Breast epithelium (tissue), 4 donors: ENCODE measurements at regions not wholly inside any gene's neighbourhood (a gene's known extent, or its start where the extent isn't known, plus 50 kb on each side); places are given as distances from the start of the nearest gene placed in this dataset.

Experiments
- DNase-seq, 2 donors: peaks; one replicate each; pipeline ENCODE4 v3.0.0-alpha.2; 2019; ENCODE audit warnings: low spot score in 2 of 2
- H3K27ac ChIP-seq, 2 donors: fragments of 200-600 bp; sonication (generic) in 1 of 2; one replicate each; pipeline ENCODE4 v1.5.1; 2016 to 2019; ENCODE audit warnings: mild to moderate bottlenecking in 1 of 2
- H3K27me3 ChIP-seq, 2 donors: fragments of 200-600 bp; sonication (generic) in 1 of 2; one replicate each; pipeline versions ENCODE4 v1.5.1 to v1.6.0; 2017 to 2019; ENCODE audit warnings: control low read depth in 1 of 2, mild to moderate bottlenecking in 1 of 2
- H3K36me3 ChIP-seq: fragments of 200-600 bp; one replicate; pipeline ENCODE4 v1.5.1; 2019
- H3K4me1 ChIP-seq, 2 donors: fragments of 200-600 bp; sonication (generic); one replicate each; pipeline ENCODE4 v1.5.1; 2016 to 2019; ENCODE audit warnings: control low read depth in 1 of 2
- H3K4me3 ChIP-seq, 3 donors: fragments of 200-600 bp; sonication (generic); 1 replicate in 2 of 3; 2 replicates in 1 of 3; pipeline ENCODE4 v1.5.1; 2016 to 2019; ENCODE audit warnings: mild to moderate bottlenecking in 3 of 3, moderate library complexity in 2 of 3
- H3K9me3 ChIP-seq, 2 donors: fragments of 200-600 bp; sonication (generic) in 1 of 2; one replicate each; pipeline ENCODE4 v1.5.1; 2016 to 2019; ENCODE audit warnings: control low read depth in 1 of 2
- POLR2A ChIP-seq: fragments of 450-650 bp; IDR thresholded peaks from one replicate; pipeline ENCODE4 v1.6.1; 2016; ENCODE audit warnings: antibody characterized with exemption, mild to moderate bottlenecking, moderate library complexity
- POLR2AphosphoS5 ChIP-seq, 3 donors: sonication (generic); formaldehyde crosslinking; IDR thresholded peaks; one replicate each; pipeline ENCODE4 v1.6.1; 2017; ENCODE audit warnings: antibody characterized with exemption in 3 of 3
- intact Hi-C: fragments of 100-400 bp; cut with DNase I; formaldehyde crosslinking; loops from one replicate; pipeline ENCODE4 v1.15.1; 2023; ENCODE audit warnings: low total_unique reads
- TF ChIP-seq, protein P1 (sequence below), 3 donors: fragments of 450-650 bp; IDR thresholded peaks; one replicate each; pipeline ENCODE4 v1.5.1; 2016 to 2017; ENCODE audit warnings: antibody characterized with exemption in 3 of 3, mild to moderate bottlenecking in 3 of 3, moderate library complexity in 3 of 3

DNA sequence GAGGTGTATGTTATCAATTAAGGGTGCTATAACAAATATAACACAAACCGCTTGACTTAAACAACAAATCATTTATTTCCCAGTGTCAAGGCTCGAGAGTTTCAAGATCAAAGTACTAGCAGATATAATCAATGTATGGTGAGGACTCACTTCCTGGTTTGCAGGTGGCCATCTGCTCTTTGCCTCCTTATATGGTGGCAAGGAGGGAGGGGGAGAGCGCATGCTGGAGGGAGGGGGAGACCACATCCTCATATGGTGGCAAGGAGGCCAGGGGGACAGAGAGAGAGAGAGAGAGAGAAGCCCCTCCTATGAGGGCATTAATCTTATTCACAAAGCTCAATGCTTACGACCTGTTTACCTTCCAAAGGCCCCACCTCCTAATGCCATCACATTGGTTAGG is 372.3 kb upstream of the SPOCK3 start:
- no peaks in the 10 kb centered on the region for H3K4me1 ChIP-seq
- H3K36me3 ChIP-seq: no peaks in the 10 kb centered on the region
- H3K4me3 ChIP-seq: no peak overlapping the region
- H3K9me3 ChIP-seq: no peaks in the 10 kb centered on the region
- no peak for DNase-seq
- TF ChIP-seq POLR2AphosphoS5 (IDR thresholded peaks at IDR 0.05): no peak
- no peak for TF ChIP-seq POLR2A
- TF ChIP-seq, protein P1, sequence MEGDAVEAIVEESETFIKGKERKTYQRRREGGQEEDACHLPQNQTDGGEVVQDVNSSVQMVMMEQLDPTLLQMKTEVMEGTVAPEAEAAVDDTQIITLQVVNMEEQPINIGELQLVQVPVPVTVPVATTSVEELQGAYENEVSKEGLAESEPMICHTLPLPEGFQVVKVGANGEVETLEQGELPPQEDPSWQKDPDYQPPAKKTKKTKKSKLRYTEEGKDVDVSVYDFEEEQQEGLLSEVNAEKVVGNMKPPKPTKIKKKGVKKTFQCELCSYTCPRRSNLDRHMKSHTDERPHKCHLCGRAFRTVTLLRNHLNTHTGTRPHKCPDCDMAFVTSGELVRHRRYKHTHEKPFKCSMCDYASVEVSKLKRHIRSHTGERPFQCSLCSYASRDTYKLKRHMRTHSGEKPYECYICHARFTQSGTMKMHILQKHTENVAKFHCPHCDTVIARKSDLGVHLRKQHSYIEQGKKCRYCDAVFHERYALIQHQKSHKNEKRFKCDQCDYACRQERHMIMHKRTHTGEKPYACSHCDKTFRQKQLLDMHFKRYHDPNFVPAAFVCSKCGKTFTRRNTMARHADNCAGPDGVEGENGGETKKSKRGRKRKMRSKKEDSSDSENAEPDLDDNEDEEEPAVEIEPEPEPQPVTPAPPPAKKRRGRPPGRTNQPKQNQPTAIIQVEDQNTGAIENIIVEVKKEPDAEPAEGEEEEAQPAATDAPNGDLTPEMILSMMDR (IDR thresholded peaks at IDR 0.05): no peak
- H3K27ac ChIP-seq: no peak overlapping the region
- H3K27me3 ChIP-seq: no peaks in the 10 kb centered on the region
- intact Hi-C loops: no loop called here

DNA sequence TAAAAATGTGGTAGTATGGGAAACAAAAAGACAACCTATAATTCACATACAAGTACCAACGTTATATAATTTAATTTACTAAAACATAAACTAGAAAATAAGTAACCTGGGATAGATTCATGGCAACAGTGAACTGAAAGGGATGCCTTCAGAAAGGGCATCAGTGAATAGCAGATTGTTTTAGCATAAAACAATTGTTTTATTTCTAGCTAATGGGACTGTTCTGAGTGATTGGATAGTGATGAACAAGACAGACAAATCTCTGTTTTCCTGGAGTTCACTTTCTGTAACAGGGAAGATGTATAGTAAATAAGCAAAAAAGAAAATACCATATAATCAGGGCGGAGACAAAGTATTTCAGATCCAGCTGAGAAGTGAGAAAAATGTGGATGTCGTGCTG is 379.1 kb upstream of the SPOCK3 start:
- intact Hi-C loops: no loop called here
- Histone ChIP-seq H3K9me3 (no peaks in the 10 kb centered on the region), H3K27me3 (no peaks in the 10 kb centered on the region)

DNA sequence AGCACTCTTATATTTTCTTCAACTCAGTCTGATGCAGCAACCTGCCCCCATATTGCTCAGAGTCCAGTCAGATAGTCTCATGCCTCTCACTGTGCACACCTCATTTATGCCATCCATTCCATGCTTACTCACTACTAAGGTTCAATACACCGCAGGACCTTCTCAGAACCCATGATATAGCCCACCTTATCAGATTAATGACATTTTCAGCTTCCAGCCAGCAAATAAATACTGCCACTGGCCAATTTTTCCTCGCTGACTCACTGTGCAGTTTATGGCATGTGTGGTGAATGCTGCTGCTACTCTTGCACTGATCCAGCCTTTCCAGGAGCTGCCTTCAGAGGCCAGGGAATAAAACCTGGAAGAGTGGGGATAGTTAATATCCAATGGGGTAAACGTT is 380.6 kb upstream of the SPOCK3 start:
- no peak for DNase-seq
- intact Hi-C loops: no loop called here
- no peak for TF ChIP-seq POLR2A
- TF ChIP-seq, protein P1 (IDR thresholded peaks at IDR 0.05): no peak
- TF ChIP-seq POLR2AphosphoS5 (IDR thresholded peaks at IDR 0.05): no peak
- H3K4me3 ChIP-seq: no peak overlapping the region
- H3K27ac ChIP-seq: no peak overlapping the region
- no peaks in the 10 kb centered on the region for H3K36me3 ChIP-seq
- H3K4me1 ChIP-seq: no peaks in the 10 kb centered on the region
- H3K9me3 ChIP-seq: no peaks in the 10 kb centered on the region
- H3K27me3 ChIP-seq: no peaks in the 10 kb centered on the region

More for the DNA sequence above, 379.1 kb upstream of the SPOCK3 start:
- no peaks in the 10 kb centered on the region for H3K4me1 ChIP-seq
- DNase-seq: no peak
- H3K27ac ChIP-seq: no peak overlapping the region
- TF ChIP-seq POLR2A (no peak), POLR2AphosphoS5 (IDR thresholded peaks at IDR 0.05) (no peak)
- TF ChIP-seq, protein P1 (IDR thresholded peaks at IDR 0.05): no peak
- no peaks in the 10 kb centered on the region for H3K36me3 ChIP-seq
- no peak overlapping the region for H3K4me3 ChIP-seq

DNA sequence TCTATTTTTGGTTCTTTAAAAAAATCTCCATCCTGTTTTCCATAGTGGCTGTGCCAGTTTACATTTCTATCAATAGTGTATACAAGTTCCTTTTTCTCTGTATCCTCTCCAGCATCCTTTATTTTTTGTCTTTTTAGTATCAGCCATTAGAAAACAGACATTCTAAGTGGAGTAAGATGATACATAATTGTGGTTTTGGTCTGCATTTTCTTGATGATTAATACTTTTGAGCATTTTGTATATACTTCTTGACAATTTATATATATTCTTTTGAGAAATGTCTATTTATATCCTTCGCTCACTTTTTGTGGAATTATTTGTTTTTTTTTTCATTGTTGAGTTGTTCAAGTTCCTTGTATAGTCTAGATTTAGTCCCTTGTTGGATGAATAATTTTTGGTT is 382.2 kb upstream of the SPOCK3 start:
- TF ChIP-seq POLR2A: no peak
- no peak for TF ChIP-seq POLR2AphosphoS5 (IDR thresholded peaks at IDR 0.05)
- TF ChIP-seq, protein P1 (IDR thresholded peaks at IDR 0.05): no peak
- DNase-seq: no peak
- Histone ChIP-seq H3K4me1 (no peaks in the 10 kb centered on the region), H3K27me3 (no peaks in the 10 kb centered on the region), H3K27ac (no peak overlapping the region), H3K9me3 (no peaks in the 10 kb centered on the region), H3K4me3 (no peak overlapping the region), H3K36me3 (no peaks in the 10 kb centered on the region)
- intact Hi-C loops: no loop called here

DNA sequence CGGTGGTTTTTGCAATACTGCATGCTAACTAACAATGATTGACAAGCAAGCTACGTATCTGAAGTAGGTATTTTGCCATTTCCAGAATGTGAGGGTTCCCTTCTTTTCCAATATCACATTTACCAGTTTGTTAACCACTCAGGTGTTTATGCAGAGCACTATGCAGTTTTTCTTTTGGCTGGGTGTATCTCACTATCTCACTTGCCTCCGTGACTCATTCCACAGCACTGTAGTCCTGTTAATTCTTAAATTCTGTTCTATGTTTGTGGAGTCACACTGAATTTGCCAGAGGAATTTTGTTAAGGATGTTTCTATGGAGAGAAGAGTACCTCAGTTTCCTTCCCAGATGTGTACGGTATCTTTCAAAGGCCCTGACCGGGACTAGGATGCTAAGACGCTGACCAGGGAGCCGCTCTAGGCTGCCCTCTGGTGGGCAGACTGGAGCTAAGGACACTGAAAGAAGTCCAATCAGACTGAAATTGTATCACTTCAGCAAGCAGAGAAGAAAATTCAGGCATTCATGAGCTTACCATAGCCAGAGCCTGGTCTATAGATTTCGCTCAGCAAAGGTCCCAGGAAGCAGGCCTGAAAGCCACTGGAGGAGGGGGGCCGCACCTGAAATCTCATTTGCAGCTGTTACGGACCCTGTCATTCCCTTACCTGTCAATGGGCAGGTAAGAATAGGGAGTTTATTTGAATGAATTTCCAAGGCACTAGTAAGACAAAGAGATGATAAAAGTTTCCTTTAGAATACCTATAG is 388.4 kb upstream of the SPOCK3 start:
- no peak overlapping the region for H3K27ac ChIP-seq
- no peaks in the 10 kb centered on the region for H3K36me3 ChIP-seq
- H3K4me1 ChIP-seq: no peaks in the 10 kb centered on the region
- intact Hi-C loops: no loop called here
- DNase-seq: no peak
- no peak overlapping the region for H3K4me3 ChIP-seq
- TF ChIP-seq, protein P1 (IDR thresholded peaks at IDR 0.05): peak in 2 of 3 donors; percentile 21 to 38
- no peak for TF ChIP-seq POLR2AphosphoS5 (IDR thresholded peaks at IDR 0.05)
- TF ChIP-seq POLR2A: no peak
- no peaks in the 10 kb centered on the region for H3K9me3 ChIP-seq
- H3K27me3 ChIP-seq: no peaks in the 10 kb centered on the region
